ENCODE measurements at regions not wholly inside any gene's neighbourhood (a gene's known extent, or its start where the extent isn't known, plus 50 kb on each side); places are given as distances from the start of the nearest gene placed in this dataset.
A peak's percentile ranks its signal among the peaks of the same experiment; 100 is the strongest.

- TF ChIP-seq GTF2I (CRISPR knock-in tag; conservative IDR thresholded peaks at IDR 0.05) (no peak), TEAD4 (CRISPR knock-in tag; IDR thresholded peaks at IDR 0.05) (no peak), CTCF (IDR thresholded peaks at IDR 0.05) (peak; percentile 47; the same call in 1 of the 2 replicates), ATF1 (CRISPR knock-in tag; IDR thresholded peaks at IDR 0.05) (no peak), MAX (CRISPR knock-in tag; IDR thresholded peaks at IDR 0.05) (no peak), ATF3 (CRISPR knock-in tag; conservative IDR thresholded peaks at IDR 0.05) (no peak), CREM (CRISPR knock-in tag; IDR thresholded peaks at IDR 0.05) (no peak)
- TF ChIP-seq, protein P1, sequence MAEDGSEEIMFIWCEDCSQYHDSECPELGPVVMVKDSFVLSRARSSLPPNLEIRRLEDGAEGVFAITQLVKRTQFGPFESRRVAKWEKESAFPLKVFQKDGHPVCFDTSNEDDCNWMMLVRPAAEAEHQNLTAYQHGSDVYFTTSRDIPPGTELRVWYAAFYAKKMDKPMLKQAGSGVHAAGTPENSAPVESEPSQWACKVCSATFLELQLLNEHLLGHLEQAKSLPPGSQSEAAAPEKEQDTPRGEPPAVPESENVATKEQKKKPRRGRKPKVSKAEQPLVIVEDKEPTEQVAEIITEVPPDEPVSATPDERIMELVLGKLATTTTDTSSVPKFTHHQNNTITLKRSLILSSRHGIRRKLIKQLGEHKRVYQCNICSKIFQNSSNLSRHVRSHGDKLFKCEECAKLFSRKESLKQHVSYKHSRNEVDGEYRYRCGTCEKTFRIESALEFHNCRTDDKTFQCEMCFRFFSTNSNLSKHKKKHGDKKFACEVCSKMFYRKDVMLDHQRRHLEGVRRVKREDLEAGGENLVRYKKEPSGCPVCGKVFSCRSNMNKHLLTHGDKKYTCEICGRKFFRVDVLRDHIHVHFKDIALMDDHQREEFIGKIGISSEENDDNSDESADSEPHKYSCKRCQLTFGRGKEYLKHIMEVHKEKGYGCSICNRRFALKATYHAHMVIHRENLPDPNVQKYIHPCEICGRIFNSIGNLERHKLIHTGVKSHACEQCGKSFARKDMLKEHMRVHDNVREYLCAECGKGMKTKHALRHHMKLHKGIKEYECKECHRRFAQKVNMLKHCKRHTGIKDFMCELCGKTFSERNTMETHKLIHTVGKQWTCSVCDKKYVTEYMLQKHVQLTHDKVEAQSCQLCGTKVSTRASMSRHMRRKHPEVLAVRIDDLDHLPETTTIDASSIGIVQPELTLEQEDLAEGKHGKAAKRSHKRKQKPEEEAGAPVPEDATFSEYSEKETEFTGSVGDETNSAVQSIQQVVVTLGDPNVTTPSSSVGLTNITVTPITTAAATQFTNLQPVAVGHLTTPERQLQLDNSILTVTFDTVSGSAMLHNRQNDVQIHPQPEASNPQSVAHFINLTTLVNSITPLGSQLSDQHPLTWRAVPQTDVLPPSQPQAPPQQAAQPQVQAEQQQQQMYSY (CRISPR knock-in tag; IDR thresholded peaks at IDR 0.05), result no peak
- TF ChIP-seq, protein P2, sequence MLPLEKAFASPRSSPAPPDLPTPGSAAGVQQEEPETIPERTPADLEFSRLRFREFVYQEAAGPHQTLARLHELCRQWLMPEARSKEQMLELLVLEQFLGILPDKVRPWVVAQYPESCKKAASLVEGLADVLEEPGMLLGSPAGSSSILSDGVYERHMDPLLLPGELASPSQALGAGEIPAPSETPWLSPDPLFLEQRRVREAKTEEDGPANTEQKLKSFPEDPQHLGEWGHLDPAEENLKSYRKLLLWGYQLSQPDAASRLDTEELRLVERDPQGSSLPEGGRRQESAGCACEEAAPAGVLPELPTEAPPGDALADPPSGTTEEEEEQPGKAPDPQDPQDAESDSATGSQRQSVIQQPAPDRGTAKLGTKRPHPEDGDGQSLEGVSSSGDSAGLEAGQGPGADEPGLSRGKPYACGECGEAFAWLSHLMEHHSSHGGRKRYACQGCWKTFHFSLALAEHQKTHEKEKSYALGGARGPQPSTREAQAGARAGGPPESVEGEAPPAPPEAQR (CRISPR knock-in tag; IDR thresholded peaks at IDR 0.05), result no peak
- TF ChIP-seq, protein P3, sequence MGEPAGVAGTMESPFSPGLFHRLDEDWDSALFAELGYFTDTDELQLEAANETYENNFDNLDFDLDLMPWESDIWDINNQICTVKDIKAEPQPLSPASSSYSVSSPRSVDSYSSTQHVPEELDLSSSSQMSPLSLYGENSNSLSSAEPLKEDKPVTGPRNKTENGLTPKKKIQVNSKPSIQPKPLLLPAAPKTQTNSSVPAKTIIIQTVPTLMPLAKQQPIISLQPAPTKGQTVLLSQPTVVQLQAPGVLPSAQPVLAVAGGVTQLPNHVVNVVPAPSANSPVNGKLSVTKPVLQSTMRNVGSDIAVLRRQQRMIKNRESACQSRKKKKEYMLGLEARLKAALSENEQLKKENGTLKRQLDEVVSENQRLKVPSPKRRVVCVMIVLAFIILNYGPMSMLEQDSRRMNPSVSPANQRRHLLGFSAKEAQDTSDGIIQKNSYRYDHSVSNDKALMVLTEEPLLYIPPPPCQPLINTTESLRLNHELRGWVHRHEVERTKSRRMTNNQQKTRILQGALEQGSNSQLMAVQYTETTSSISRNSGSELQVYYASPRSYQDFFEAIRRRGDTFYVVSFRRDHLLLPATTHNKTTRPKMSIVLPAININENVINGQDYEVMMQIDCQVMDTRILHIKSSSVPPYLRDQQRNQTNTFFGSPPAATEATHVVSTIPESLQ (CRISPR knock-in tag; IDR thresholded peaks at IDR 0.05), result no peak
These were observed 388.5 kb upstream of the CTNND2 start for GRCh38 chr5:12292610-12293204.

All from WTC11 (cell line).